ENCODE measurements at regions not wholly inside any gene's neighbourhood (a gene's known extent, or its start where the extent isn't known, plus 50 kb on each side); places are given as distances from the start of the nearest gene placed in this dataset.

- no peak for DNase-seq
These were observed 54.8 kb upstream of the ID3 start for GRCh38 chr1:23614032-23614660.

GRCh38 chr1:23613191-23614031, 54.1 kb upstream of the ID3 start:
- DNase-seq: no peak

GRCh38 chr1:23611601-23612327, 52.5 kb upstream of the ID3 start:
- DNase-seq: no peak

DNA sequence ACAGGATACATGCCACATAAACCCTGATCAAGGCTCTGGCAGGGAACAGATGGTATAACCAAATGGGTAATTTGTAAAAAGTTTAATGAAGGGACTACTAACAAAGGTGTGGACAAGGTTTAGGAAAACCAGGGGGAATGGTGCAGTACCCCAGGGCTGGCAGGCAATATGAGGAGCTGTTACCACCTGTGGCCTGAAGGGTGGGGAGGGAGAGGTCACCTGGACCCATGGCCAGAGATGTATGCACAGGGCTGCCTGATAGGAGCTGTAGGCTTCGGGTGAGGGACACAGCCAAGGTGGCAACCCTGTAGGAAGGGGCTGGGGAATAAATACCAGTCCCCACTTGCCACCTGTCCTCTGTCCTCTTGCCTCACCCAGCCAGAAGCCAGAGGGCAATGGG, 51.4 kb upstream of the ID3 start:
- DNase-seq: no peak

DNA sequence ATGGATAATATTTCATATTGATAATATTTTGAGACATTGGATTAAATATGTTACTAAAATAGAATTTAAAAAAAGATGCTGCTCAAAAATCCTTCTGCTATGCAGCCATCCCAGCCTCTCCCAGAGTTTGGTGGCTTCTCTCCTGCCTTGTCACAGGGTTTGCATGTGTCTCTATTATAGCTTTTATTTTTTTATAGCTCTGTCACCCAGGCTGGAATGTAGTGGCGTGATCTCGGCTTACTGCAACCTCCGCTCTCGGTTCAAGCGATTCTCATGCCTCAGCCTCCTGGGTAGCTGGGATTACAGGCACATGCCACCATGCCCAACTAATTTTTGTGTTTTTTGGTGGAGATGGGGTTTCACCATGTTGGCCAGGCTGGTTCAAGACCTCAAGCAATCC, 50.7 kb upstream of the ID3 start:
- DNase-seq: no peak

Measured in activated CD4-positive, alpha-beta T cell treated with anti-CD3 and anti-CD28 coated beads, Interleukin-2, amount 50 U/mL, for 4 hours (primary cell).